Esophagus squamous epithelium (tissue), 4 donors: ENCODE measurements at regions not wholly inside any gene's neighbourhood (a gene's known extent, or its start where the extent isn't known, plus 50 kb on each side); places are given as distances from the start of the nearest gene placed in this dataset.

ENCODE experiments used
- POLR2A ChIP-seq, 4 donors: fragments of 450-650 bp; IDR thresholded peaks; one replicate each; pipeline ENCODE4 v1.6.1; 2017; ENCODE audit warnings: antibody characterized with exemption in 4 of 4, mild to moderate bottlenecking in 4 of 4, moderate library complexity in 3 of 4
- TF ChIP-seq, protein P1 (sequence below), 6 experiments: fragments of 450-650 bp in 4 of 6; fragments of 200-600 bp in 2 of 6; sonication (generic) in 2 of 6; IDR thresholded peaks; one replicate each; pipeline ENCODE4 v1.5.1; 2016 to 2019; ENCODE audit warnings: antibody characterized with exemption in 6 of 6, mild to moderate bottlenecking in 4 of 6, moderate library complexity in 4 of 6

DNA sequence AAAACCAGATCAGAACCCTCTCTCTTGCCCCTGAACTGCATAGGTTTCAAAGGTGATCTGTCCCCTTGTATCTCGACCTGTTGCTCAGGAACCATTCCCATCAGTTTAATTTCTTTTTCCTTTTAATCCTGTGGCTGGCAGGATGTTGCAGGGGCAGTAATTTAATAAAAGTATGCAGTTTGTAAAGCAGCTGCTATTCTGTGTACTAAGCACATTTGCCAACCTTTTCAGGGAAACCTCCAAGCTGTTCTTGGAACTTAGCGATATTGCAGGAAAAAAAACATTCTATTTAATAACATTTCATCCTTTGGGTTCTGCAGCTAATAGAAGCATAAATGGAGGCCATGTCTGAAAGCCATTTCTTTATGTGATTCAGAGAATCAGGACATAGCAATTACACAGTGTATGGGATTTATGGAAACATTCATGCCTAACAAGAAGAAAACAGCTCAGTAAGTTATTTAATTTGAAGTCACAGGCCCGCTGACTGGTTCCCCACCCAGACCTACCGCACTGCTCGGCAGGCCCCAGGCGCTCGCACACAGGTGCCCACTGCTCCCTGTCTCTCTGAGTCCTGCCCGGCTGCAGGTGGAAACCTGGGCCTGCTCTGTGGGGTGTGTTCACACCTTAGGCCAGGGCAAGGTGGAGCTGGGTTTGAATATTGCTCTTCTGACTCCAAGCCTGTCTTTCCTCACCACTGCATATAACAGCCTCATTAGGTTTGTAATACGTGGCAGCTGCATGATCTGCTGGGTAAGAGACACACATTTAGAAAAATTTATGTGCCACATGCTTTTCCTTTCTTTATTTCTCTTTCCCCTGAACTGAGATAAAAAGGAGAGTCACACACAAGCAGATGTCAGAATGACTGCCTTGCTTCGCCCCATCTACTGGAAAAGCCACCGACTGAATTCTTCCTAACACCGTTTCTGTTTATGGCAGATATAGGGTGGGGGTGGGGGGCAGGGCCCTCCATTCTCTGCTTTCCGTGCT, 119.7 kb downstream of the SLC25A47 start:
- TF ChIP-seq, protein P1, sequence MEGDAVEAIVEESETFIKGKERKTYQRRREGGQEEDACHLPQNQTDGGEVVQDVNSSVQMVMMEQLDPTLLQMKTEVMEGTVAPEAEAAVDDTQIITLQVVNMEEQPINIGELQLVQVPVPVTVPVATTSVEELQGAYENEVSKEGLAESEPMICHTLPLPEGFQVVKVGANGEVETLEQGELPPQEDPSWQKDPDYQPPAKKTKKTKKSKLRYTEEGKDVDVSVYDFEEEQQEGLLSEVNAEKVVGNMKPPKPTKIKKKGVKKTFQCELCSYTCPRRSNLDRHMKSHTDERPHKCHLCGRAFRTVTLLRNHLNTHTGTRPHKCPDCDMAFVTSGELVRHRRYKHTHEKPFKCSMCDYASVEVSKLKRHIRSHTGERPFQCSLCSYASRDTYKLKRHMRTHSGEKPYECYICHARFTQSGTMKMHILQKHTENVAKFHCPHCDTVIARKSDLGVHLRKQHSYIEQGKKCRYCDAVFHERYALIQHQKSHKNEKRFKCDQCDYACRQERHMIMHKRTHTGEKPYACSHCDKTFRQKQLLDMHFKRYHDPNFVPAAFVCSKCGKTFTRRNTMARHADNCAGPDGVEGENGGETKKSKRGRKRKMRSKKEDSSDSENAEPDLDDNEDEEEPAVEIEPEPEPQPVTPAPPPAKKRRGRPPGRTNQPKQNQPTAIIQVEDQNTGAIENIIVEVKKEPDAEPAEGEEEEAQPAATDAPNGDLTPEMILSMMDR (IDR thresholded peaks at IDR 0.05), result no peak
- TF ChIP-seq POLR2A (IDR thresholded peaks at IDR 0.05), result no peak
